ENCODE measurements at regions not wholly inside any gene's neighbourhood (a gene's known extent, or its start where the extent isn't known, plus 50 kb on each side); places are given as distances from the start of the nearest gene placed in this dataset.
"Not testable (repeated sequence)": the region's sequence is repeated elsewhere in the genome, so short reads cannot be mapped to it uniquely, and the experiment has no call there.

DNA sequence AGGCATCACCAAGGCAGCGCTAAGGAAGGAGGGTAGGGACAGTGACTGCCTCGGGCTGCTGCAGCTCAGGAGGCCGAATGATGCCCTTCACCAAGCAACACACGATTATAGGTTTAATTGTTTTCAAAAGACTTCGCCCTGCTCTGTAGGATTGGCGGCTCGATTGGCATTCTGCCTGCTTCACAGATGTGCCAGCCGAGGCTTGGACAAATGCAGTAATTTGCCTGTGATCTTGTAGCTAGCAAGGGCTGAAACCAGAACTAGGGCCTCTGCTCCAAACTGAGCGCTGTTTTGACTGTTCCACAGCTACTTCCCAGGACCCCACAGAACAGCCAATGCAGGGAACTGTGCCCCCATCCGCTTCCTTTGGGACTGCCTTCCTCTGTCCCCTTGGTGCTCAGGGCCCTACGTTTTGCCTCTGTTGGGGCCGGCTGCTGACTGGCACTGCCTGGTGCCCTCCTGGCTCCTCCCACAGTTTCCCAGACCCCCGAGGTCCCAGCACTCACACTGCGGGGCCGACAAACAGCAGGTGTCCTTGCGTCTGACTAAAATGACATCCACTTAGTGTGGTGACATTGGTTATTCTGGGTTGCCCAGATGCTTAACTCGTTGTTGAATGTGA lies 62.6 kb upstream of the EN2 start:
- DNase-seq (ENCODE audit: low spot score), result no peak

- DNase-seq (ENCODE audit: low spot score), result no peak
Observed at GRCh38 chr7:155396661-155397060, 61.3 kb upstream of the EN2 start.

- not testable (repeated sequence) for DNase-seq (ENCODE audit: low spot score)
Observed at GRCh38 chr7:155397758-155398714, 59.9 kb upstream of the EN2 start.

DNA sequence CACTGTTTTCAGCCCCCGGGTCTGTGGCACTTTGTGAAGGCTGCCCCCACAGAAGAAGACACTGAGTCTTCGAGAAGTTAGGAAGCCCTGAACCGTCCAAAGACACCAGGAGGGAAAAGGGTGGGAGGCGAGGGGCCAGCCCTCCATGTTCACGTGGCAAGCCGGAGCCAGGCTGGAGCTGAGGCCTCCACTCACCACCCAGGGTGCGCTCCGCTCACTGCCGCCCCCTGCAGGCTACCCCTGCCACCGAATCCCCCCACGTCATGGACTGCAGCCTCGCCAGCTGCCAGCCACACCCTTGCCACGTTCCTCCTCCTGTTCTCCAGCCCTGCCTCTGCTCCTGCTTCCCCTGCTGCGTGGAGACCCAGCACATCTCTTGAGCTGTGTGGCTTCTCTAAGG lies 59.0 kb upstream of the EN2 start:
- no peak for DNase-seq (ENCODE audit: low spot score)

DNA sequence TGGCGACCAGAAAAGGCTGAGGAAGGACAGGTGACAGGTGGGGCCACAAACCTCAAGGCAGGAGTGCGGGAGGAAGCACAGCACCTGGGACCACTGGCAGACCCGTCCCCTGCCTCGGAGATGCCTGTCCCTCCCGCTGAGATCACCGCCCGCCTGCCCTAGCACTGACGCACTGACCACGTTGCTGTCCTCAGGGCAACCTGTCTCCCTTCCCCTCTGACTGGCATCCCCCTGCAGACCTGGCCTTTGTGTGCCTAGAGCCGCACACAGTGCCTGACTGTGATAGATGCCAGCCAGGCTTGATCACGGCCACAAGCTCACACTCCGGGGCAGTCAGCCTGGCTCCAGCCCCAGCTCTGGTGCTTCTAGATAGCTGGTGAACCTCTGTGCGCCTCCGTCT lies 58.4 kb upstream of the EN2 start:
- DNase-seq (ENCODE audit: low spot score), result no peak

GRCh38 chr7:155401231-155401630 lies 56.7 kb upstream of the EN2 start:
- no peak for DNase-seq (ENCODE audit: low spot score)

DNA sequence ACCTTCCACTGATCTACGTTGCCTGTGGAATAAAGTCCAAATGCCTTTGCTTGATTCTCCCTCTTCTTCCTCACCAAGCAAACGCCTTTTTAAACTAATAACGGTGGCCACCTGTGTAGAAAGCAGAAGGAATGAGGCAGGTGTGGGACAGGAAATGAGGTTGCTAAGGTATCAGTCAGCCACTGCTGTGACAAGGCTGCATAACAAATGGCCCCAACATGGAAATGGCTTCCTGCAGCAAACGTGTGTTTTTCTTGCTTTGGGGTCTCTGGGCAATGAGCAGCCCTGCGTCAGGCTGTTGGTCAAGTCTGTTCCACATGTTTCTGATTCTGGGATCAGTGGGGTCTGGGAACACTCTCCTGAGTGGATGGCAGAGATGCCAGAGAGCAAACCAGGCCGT lies 56.0 kb upstream of the EN2 start:
- DNase-seq (ENCODE audit: low spot score), result no peak

DNA sequence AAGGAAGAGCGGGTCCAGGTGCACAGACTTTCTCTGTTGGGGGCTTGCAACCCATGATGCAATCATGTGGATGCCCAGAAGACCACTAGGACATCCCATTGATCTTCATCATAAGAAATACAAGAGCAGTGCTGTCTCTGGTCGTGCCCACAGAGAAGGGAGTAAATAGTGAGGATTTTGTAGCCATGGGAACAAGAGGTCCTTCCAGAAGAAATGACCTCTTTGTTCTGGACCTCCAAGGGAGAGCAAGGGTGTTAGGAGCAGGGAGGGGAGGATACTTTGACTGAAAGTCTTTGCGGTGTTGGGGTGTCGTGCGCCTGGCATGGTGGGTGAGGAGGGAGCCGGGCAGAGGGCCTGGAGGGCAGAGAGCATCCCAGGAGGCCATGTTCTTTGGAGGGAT lies 55.0 kb upstream of the EN2 start:
- DNase-seq (ENCODE audit: low spot score), result no peak

DNA sequence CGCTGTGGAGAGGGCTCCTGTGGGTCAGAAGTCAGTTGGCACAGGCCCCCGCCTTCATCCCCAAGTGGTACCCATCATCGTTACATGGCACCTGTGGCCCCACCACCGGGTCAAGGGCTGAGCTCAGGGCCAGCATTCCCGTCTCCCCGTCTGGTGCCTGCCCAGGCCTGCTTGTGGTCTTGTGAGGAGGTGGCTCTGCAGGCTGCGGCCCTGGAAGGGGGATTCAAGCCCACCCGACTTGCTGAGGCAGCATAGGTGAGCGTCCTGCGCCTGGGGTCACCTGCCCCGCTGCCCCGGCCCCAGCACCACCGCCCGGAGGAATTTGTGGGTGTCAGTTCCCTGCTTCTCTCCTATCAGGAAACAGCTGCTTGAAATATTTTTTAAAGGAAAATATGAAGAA lies 53.0 kb upstream of the EN2 start:
- no peak for DNase-seq (ENCODE audit: low spot score)

- no peak for DNase-seq (ENCODE audit: low spot score)
Observed at GRCh38 chr7:155405399-155406318, 52.3 kb upstream of the EN2 start.

DNA sequence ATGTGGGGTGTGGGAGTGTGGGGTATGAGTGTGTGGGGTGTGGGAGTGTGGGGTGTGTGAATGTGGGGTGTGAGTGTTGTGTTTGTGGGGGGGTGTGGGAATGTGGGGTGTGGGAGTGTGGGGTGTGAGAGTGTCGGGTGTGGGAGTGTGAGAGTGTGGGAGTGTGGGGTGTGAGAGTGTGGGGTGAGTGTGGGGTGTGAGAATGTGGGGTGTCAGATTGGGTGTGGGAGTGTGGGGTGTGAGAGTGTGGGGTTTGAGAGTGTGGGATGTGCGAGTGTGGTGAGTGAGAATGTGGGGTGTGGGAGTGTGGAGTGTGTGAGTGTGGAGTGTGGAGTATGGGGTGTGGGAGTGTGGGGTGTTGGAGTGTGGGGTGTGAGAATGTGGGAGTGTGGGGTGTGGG lies 50.1 kb upstream of the EN2 start:
- no peak for DNase-seq (ENCODE audit: low spot score)

All from SK-N-DZ (cell line).